GM19468 (cell line): ENCODE measurements at regions not wholly inside any gene's neighbourhood (a gene's known extent, or its start where the extent isn't known, plus 50 kb on each side); places are given as distances from the start of the nearest gene placed in this dataset.

Experiments used
- ATAC-seq: cut with Tn5 transposase; IDR thresholded peaks from one replicate; pipeline ENCODE4 v1.9.1; 2021; ENCODE audit warnings: mild to moderate bottlenecking, moderate library complexity, moderate number of reproducible peaks; ENCODE audit not compliant: unreplicated experiment; ENCODE audit errors: extremely low read depth

GRCh38 chr5:66452109-66452508 lies 144.1 kb upstream of the MAST4 start:
- ATAC-seq, result no peak

GRCh38 chr5:66454186-66455078 lies 141.8 kb upstream of the MAST4 start:
- no peak for ATAC-seq

GRCh38 chr5:66459728-66460127 lies 136.5 kb upstream of the MAST4 start:
- ATAC-seq, result no peak

- no peak for ATAC-seq
Observed at GRCh38 chr5:66467564-66467963, 128.6 kb upstream of the MAST4 start.

- no peak for ATAC-seq
Observed at GRCh38 chr5:66469684-66470083, 126.5 kb upstream of the MAST4 start.

- ATAC-seq, result no peak
Observed at GRCh38 chr5:66472010-66472409, 124.2 kb upstream of the MAST4 start.

GRCh38 chr5:66475731-66476130 lies 120.5 kb upstream of the MAST4 start:
- no peak for ATAC-seq

- no peak for ATAC-seq
Observed at GRCh38 chr5:66477596-66477995, 118.6 kb upstream of the MAST4 start.

- no peak for ATAC-seq
Observed at GRCh38 chr5:66494437-66494836, 101.8 kb upstream of the MAST4 start.

- ATAC-seq, result no peak
Observed at GRCh38 chr5:66498791-66499207, 97.4 kb upstream of the MAST4 start.

GRCh38 chr5:66503203-66503789 lies 92.9 kb upstream of the MAST4 start:
- ATAC-seq, result no peak

GRCh38 chr5:66507106-66507505 lies 89.1 kb upstream of the MAST4 start:
- no peak for ATAC-seq

GRCh38 chr5:66511491-66511890 lies 84.7 kb upstream of the MAST4 start:
- ATAC-seq, result no peak

GRCh38 chr5:66513130-66513529 lies 83.1 kb upstream of the MAST4 start:
- ATAC-seq, result no peak

- no peak for ATAC-seq
Observed at GRCh38 chr5:66515209-66515608, 81.0 kb upstream of the MAST4 start.

GRCh38 chr5:66516550-66516949 lies 79.6 kb upstream of the MAST4 start:
- ATAC-seq, result no peak

GRCh38 chr5:66517351-66517750 lies 78.8 kb upstream of the MAST4 start:
- ATAC-seq, result no peak

GRCh38 chr5:66518052-66518451 lies 78.1 kb upstream of the MAST4 start:
- ATAC-seq, result no peak

- no peak for ATAC-seq
Observed at GRCh38 chr5:66518753-66519152, 77.4 kb upstream of the MAST4 start.

GRCh38 chr5:66519626-66520025 lies 76.6 kb upstream of the MAST4 start:
- no peak for ATAC-seq

- ATAC-seq, result no peak
Observed at GRCh38 chr5:66520854-66521253, 75.3 kb upstream of the MAST4 start.
